Cardiac muscle cell (in vitro differentiated cells and primary cell): ENCODE measurements at regions not wholly inside any gene's neighbourhood (a gene's known extent, or its start where the extent isn't known, plus 50 kb on each side); places are given as distances from the start of the nearest gene placed in this dataset.

Experiments used
- DNase-seq, 2 donors: peaks; one replicate each; pipeline versions ENCODE4 v3.0.0 to v3.0.0-alpha.2; 2010 to 2017; ENCODE audit warnings: low read depth in 1 of 2, low spot score in 1 of 2
- H3K27ac ChIP-seq: fragments of 200-600 bp; sonication (generic); 2 replicates; pipeline ENCODE4 v1.5.1; 2016
- H3K27me3 ChIP-seq: fragments of 200-600 bp; sonication (generic); 2 replicates; pipeline ENCODE4 v1.6.0; 2016; ENCODE audit warnings: control low read depth
- H3K36me3 ChIP-seq: fragments of 200-600 bp; sonication (generic); 2 replicates; pipeline ENCODE4 v1.5.1; 2016; ENCODE audit warnings: control low read depth
- H3K4me1 ChIP-seq: fragments of 200-600 bp; sonication (generic); 2 replicates; pipeline ENCODE4 v1.8.1; 2017; ENCODE audit warnings: low read depth, mild to moderate bottlenecking, mixed run types
- H3K4me3 ChIP-seq: fragments of 200-600 bp; sonication (generic); 2 replicates; pipeline ENCODE4 v1.5.1; 2016; ENCODE audit warnings: mild to moderate bottlenecking
- H3K9me3 ChIP-seq: fragments of 200-600 bp; sonication (generic); 2 replicates; pipeline ENCODE4 v1.5.1; 2017; ENCODE audit warnings: low read depth, mild to moderate bottlenecking, control low read depth
- TF ChIP-seq, protein P1 (sequence below): IDR thresholded peaks from 2 replicates; pipeline ENCODE4 v1.5.1; 2012; ENCODE audit warnings: low read depth, mild to moderate bottlenecking, low read length

DNA sequence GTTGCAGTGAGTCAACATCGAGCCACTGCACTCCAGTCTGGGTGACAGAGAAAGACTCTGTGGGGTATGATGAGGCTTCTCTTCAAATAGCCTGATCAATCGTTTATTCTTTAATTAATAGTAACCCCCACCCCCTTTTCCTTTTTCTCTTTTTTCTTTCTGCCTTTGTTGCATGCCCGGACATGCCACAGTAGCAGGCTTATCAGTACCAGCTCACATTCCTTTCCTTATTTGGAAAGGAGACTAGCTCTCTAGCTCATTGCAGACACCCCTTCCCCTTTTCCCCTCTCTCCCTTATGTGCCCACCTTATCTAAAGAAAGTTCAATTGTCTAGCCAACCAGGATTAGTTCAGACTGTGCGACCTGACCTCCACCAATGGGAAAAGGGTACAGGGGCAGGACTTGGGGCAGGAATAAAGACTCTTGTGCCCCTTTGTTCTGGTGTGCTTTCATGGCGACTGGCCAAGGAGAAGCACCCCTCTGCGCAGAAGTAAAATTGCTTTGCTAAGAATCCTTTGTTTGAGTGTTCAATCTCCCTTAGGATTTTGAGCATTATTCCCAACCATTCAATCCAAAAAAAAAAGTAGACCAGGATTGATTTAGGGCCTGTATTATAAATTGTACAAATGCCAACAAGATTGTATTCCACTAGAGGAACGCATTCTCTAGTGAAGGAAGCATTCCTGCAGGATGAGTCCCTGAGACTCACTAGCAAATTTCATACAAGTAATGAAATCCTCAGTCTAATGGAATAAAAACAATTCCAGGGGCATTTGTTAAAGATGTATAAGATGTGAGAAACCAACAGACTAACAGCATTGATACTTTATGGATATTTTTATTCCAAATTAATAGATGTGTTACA, 95.8 kb upstream of the SNRPN start:
- peak overlapping the region; percentile 99 for H3K27ac ChIP-seq
- DNase-seq: peak in 1 of 2 donors; percentile 73
- no peaks in the 10 kb centered on the region for H3K9me3 ChIP-seq
- TF ChIP-seq, protein P1, sequence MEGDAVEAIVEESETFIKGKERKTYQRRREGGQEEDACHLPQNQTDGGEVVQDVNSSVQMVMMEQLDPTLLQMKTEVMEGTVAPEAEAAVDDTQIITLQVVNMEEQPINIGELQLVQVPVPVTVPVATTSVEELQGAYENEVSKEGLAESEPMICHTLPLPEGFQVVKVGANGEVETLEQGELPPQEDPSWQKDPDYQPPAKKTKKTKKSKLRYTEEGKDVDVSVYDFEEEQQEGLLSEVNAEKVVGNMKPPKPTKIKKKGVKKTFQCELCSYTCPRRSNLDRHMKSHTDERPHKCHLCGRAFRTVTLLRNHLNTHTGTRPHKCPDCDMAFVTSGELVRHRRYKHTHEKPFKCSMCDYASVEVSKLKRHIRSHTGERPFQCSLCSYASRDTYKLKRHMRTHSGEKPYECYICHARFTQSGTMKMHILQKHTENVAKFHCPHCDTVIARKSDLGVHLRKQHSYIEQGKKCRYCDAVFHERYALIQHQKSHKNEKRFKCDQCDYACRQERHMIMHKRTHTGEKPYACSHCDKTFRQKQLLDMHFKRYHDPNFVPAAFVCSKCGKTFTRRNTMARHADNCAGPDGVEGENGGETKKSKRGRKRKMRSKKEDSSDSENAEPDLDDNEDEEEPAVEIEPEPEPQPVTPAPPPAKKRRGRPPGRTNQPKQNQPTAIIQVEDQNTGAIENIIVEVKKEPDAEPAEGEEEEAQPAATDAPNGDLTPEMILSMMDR: no peak
- no peaks in the 10 kb centered on the region for H3K27me3 ChIP-seq
- H3K4me3 ChIP-seq: peak overlapping the region; percentile 13
- H3K36me3 ChIP-seq: no peaks in the 10 kb centered on the region
- H3K4me1 ChIP-seq: peaks cover 22% of the 10 kb centered on the region

DNA sequence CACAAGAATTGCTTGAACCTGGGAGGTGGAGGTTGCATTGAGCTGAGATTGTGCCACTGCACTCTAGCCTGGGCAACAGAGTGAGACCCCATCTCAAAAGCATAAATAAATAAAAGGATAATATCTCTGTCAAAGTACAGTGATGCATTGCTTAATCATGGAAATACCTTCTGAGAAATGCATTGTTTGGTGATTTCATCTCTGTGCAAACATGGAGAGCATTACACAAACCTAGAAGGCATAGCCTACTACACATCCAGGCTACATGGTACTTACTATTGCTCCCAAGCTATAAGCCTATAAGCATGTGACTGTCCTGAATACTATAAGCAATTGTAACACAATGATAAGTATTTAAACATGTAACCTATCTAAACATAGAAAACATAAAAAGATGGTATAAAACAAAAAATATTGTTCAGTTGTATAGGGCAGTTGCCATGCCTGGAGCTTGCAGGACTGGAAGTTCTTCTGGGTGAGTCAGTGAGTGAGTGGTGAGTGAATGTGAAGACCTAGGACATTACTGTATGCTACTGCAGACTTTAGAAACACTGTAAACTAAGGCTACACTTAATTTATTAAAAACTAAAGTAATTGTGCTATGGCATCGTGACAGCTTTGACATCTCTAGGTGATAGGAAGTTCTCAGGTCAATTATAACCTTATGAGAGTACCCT, 93.6 kb upstream of the SNRPN start:
- no peak for DNase-seq
- no peaks in the 10 kb centered on the region for H3K9me3 ChIP-seq

DNA sequence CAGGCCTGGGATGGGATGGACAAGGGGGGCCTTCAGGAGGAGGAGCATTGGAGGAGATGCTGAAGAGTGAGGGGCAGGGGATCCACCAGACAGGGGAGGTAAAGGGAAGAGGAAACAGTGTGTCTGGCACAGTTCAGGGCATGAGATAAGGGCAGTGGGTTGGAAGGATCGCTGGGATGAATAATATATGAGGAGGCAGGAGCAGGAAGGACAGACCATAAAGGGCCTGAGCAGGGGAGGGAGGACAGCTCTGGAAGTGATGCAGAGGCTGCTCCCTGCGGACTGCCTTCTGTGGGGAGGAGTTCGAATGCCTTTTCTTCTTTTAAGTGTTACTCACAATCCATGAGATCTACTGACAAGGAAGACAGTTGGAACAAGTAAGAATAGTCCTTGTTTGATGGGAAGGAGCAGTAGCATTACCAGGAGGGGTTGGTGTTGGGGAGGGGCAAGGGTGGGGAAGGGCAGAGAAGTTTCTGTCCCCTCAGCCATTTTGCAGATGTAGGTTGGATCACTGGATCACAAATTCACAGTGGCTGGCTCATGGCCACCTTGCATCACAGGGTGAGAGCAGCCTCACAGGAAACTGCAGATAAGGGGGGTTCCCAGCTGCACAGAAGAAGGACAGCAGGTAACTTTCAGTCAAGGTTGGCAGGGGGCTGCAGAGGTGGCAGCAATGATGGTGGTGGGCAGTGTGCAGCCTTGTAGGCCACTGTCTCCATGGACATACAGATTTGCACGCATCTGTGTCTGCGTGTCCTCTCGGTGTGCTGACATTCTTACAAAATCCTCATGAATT, 91.9 kb upstream of the SNRPN start:
- Histone ChIP-seq H3K27ac (peak overlapping the region; percentile 99), H3K36me3 (no peaks in the 10 kb centered on the region), H3K4me3 (no peak overlapping the region), H3K4me1 (peaks cover 22% of the 10 kb centered on the region), H3K9me3 (no peaks in the 10 kb centered on the region), H3K27me3 (no peaks in the 10 kb centered on the region)
- TF ChIP-seq, protein P1: no peak
- peak in 1 of 2 donors; percentile 46 for DNase-seq

More for the DNA sequence above, 93.6 kb upstream of the SNRPN start:
- Histone ChIP-seq H3K27me3 (no peaks in the 10 kb centered on the region), H3K36me3 (no peaks in the 10 kb centered on the region), H3K27ac (peak overlapping the region; percentile 99), H3K4me1 (peaks cover 22% of the 10 kb centered on the region), H3K4me3 (no peak overlapping the region)
- TF ChIP-seq, protein P1: no peak

DNA sequence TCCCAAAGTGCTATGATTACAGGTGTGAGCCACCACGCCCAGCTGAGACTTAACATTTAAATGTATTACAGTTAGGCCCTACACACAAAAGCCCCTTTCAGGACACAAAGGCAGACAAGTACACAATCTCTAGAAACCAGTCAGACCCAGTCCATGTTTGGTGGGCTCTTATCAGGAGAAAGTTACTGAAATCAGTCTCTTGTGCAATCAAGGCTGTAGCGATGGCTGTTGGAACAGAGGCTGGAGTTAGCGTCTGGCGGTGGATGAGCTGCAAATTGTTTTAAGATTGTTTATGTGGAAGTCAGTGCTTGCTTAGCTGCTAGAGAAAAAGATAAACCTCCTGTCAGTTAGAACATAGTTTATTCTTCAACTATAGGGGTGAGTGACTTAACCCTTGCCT, 89.5 kb upstream of the SNRPN start:
- DNase-seq: no peak
- Histone ChIP-seq H3K4me3 (no peak overlapping the region), H3K4me1 (peaks cover 12% of the 10 kb centered on the region), H3K27me3 (no peaks in the 10 kb centered on the region), H3K9me3 (no peaks in the 10 kb centered on the region), H3K27ac (peak overlapping the region; percentile 39), H3K36me3 (no peaks in the 10 kb centered on the region)
- TF ChIP-seq, protein P1: no peak

DNA sequence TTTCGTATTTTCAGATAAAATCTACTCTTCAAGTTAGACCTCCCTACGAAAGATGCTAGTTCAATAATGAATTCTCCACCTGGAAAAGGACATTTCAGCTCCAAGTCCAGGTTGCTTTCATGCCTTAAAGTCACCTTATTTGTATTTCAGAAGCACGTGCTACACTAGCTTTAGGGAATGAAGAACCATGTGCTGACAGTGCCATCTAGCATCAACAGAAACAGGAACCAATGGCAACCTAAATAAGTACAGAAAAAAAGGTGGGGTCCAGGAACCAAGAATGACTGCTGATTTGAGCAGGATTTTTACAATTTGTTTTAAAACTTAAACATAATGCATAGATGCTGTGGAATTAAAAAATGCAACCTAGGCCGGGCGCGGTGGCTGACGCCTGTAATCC, 77.6 kb upstream of the SNRPN start:
- Histone ChIP-seq H3K27me3 (no peaks in the 10 kb centered on the region), H3K9me3 (no peaks in the 10 kb centered on the region), H3K4me1 (no peaks in the 10 kb centered on the region), H3K36me3 (peaks cover 2% of the 10 kb centered on the region), H3K27ac (no peak overlapping the region), H3K4me3 (no peak overlapping the region)
- TF ChIP-seq, protein P1: no peak
- no peak for DNase-seq
